Breast epithelium (tissue), 4 donors: ENCODE measurements at regions not wholly inside any gene's neighbourhood (a gene's known extent, or its start where the extent isn't known, plus 50 kb on each side); places are given as distances from the start of the nearest gene placed in this dataset.
"Not testable (repeated sequence)": the region's sequence is repeated elsewhere in the genome, so short reads cannot be mapped to it uniquely, and the experiment has no call there.

ENCODE experiments used
- DNase-seq, 2 donors: peaks; one replicate each; pipeline ENCODE4 v3.0.0-alpha.2; 2019; ENCODE audit warnings: low spot score in 2 of 2
- H3K27ac ChIP-seq, 2 donors: fragments of 200-600 bp; sonication (generic) in 1 of 2; one replicate each; pipeline ENCODE4 v1.5.1; 2016 to 2019; ENCODE audit warnings: mild to moderate bottlenecking in 1 of 2
- H3K27me3 ChIP-seq, 2 donors: fragments of 200-600 bp; sonication (generic) in 1 of 2; one replicate each; pipeline versions ENCODE4 v1.5.1 to v1.6.0; 2017 to 2019; ENCODE audit warnings: control low read depth in 1 of 2, mild to moderate bottlenecking in 1 of 2
- H3K36me3 ChIP-seq: fragments of 200-600 bp; one replicate; pipeline ENCODE4 v1.5.1; 2019
- H3K4me1 ChIP-seq, 2 donors: fragments of 200-600 bp; sonication (generic); one replicate each; pipeline ENCODE4 v1.5.1; 2016 to 2019; ENCODE audit warnings: control low read depth in 1 of 2
- H3K4me3 ChIP-seq, 3 donors: fragments of 200-600 bp; sonication (generic); 1 replicate in 2 of 3; 2 replicates in 1 of 3; pipeline ENCODE4 v1.5.1; 2016 to 2019; ENCODE audit warnings: mild to moderate bottlenecking in 3 of 3, moderate library complexity in 2 of 3
- H3K9me3 ChIP-seq, 2 donors: fragments of 200-600 bp; sonication (generic) in 1 of 2; one replicate each; pipeline ENCODE4 v1.5.1; 2016 to 2019; ENCODE audit warnings: control low read depth in 1 of 2
- POLR2A ChIP-seq: fragments of 450-650 bp; IDR thresholded peaks from one replicate; pipeline ENCODE4 v1.6.1; 2016; ENCODE audit warnings: antibody characterized with exemption, mild to moderate bottlenecking, moderate library complexity
- POLR2AphosphoS5 ChIP-seq, 3 donors: sonication (generic); formaldehyde crosslinking; IDR thresholded peaks; one replicate each; pipeline ENCODE4 v1.6.1; 2017; ENCODE audit warnings: antibody characterized with exemption in 3 of 3
- intact Hi-C: fragments of 100-400 bp; cut with DNase I; formaldehyde crosslinking; loops from one replicate; pipeline ENCODE4 v1.15.1; 2023; ENCODE audit warnings: low total_unique reads
- TF ChIP-seq, protein P1 (sequence below), 3 donors: fragments of 450-650 bp; IDR thresholded peaks; one replicate each; pipeline ENCODE4 v1.5.1; 2016 to 2017; ENCODE audit warnings: antibody characterized with exemption in 3 of 3, mild to moderate bottlenecking in 3 of 3, moderate library complexity in 3 of 3

DNA sequence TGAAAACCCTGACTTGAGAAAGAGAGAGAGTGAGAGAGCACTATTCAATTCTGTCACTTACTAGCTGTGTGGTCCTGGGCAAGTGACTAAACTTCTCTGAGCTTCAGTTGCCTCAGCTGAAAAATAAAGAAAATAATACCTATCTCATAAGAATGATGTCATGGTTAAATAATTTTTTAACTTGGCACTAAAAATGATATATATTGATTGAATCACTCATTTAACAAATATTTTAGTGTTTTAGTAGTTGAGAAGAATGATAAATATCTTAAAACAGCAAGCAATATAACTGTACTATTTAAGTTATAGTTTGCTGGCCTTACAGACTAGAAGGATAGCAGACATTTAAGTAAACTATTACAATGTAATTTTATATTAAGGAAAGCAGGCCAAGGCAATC lies 764.2 kb downstream of the DIAPH3 start:
- H3K4me3 ChIP-seq: no peak overlapping the region
- TF ChIP-seq POLR2AphosphoS5 (IDR thresholded peaks at IDR 0.05): no peak
- TF ChIP-seq POLR2A: no peak
- TF ChIP-seq, protein P1, sequence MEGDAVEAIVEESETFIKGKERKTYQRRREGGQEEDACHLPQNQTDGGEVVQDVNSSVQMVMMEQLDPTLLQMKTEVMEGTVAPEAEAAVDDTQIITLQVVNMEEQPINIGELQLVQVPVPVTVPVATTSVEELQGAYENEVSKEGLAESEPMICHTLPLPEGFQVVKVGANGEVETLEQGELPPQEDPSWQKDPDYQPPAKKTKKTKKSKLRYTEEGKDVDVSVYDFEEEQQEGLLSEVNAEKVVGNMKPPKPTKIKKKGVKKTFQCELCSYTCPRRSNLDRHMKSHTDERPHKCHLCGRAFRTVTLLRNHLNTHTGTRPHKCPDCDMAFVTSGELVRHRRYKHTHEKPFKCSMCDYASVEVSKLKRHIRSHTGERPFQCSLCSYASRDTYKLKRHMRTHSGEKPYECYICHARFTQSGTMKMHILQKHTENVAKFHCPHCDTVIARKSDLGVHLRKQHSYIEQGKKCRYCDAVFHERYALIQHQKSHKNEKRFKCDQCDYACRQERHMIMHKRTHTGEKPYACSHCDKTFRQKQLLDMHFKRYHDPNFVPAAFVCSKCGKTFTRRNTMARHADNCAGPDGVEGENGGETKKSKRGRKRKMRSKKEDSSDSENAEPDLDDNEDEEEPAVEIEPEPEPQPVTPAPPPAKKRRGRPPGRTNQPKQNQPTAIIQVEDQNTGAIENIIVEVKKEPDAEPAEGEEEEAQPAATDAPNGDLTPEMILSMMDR (IDR thresholded peaks at IDR 0.05): no peak
- no peak overlapping the region for H3K27ac ChIP-seq
- no peaks in the 10 kb centered on the region for H3K4me1 ChIP-seq
- intact Hi-C loops: no loop called here
- no peaks in the 10 kb centered on the region for H3K9me3 ChIP-seq
- H3K36me3 ChIP-seq: no peaks in the 10 kb centered on the region
- H3K27me3 ChIP-seq: no peaks in the 10 kb centered on the region
- no peak for DNase-seq

- intact Hi-C loops: no loop called here
- H3K27me3 ChIP-seq: no peaks in the 10 kb centered on the region
- H3K4me3 ChIP-seq: no peak overlapping the region
- H3K27ac ChIP-seq: no peak overlapping the region
- no peak for DNase-seq
- H3K36me3 ChIP-seq: no peaks in the 10 kb centered on the region
- H3K9me3 ChIP-seq: no peaks in the 10 kb centered on the region
- no peaks in the 10 kb centered on the region for H3K4me1 ChIP-seq
- TF ChIP-seq POLR2A (no peak), POLR2AphosphoS5 (IDR thresholded peaks at IDR 0.05) (no peak)
- TF ChIP-seq, protein P1 (IDR thresholded peaks at IDR 0.05): no peak
These were observed 759.4 kb downstream of the DIAPH3 start for GRCh38 chr13:59404331-59404730.

DNA sequence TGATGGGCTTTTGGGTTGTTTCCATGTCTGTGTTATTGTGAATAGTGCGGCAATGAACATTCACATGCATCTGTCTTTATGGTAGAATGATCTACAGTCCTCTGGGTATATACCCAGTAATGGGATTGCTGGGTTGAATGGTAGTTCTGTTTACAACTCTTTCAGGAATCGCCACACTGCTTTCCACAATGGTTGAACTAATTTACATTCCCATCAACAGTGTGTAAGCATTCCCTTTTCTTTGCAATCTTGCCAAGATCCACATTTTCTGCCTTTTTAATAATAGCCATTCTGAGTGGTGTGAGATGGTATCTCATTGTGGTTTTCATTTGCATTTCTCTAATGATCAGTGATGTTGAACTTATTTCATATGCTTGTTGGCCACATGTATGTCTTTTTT lies 756.5 kb downstream of the DIAPH3 start:
- H3K4me1 ChIP-seq, intact Hi-C loops, H3K27me3 ChIP-seq, H3K36me3 ChIP-seq, H3K4me3 ChIP-seq, H3K27ac ChIP-seq, H3K9me3 ChIP-seq, DNase-seq: not testable (repeated sequence)

DNA sequence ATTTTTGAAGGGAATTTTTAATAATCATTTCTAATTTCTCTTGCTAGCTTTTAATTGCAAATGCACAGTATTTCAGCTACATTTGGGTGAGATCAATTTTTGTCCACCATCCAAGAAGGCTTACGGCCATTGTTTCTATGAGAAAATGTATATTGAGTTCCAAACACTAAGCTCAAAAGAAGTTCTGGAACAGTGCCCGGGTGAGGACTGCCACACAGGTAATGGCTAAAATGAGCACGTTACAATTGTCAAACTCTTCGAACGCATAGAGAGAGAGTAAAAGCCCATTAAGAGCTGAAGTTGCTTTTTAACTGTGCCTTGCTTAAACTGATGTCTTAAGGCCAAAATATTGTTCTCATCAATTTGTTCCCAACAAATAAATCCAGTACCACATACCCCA lies 755.0 kb downstream of the DIAPH3 start:
- no peak for DNase-seq
- Histone ChIP-seq H3K27ac (no peak overlapping the region), H3K36me3 (no peaks in the 10 kb centered on the region), H3K27me3 (no peaks in the 10 kb centered on the region), H3K4me3 (no peak overlapping the region), H3K9me3 (no peaks in the 10 kb centered on the region), H3K4me1 (no peaks in the 10 kb centered on the region)
- intact Hi-C loops: no loop called here
- TF ChIP-seq POLR2A: no peak
- TF ChIP-seq POLR2AphosphoS5 (IDR thresholded peaks at IDR 0.05): no peak
- TF ChIP-seq, protein P1 (IDR thresholded peaks at IDR 0.05): no peak

- Histone ChIP-seq H3K4me1 (no peaks in the 10 kb centered on the region), H3K27ac (no peak overlapping the region), H3K36me3 (no peaks in the 10 kb centered on the region), H3K27me3 (no peaks in the 10 kb centered on the region), H3K9me3 (no peaks in the 10 kb centered on the region), H3K4me3 (no peak overlapping the region)
- peak in 1 of 2 donors; percentile 18 for DNase-seq
- intact Hi-C loops: no loop called here
- TF ChIP-seq, protein P1 (IDR thresholded peaks at IDR 0.05): no peak
- TF ChIP-seq POLR2AphosphoS5 (IDR thresholded peaks at IDR 0.05): no peak
- no peak for TF ChIP-seq POLR2A
These were observed 754.5 kb downstream of the DIAPH3 start for GRCh38 chr13:59409211-59409610.

DNA sequence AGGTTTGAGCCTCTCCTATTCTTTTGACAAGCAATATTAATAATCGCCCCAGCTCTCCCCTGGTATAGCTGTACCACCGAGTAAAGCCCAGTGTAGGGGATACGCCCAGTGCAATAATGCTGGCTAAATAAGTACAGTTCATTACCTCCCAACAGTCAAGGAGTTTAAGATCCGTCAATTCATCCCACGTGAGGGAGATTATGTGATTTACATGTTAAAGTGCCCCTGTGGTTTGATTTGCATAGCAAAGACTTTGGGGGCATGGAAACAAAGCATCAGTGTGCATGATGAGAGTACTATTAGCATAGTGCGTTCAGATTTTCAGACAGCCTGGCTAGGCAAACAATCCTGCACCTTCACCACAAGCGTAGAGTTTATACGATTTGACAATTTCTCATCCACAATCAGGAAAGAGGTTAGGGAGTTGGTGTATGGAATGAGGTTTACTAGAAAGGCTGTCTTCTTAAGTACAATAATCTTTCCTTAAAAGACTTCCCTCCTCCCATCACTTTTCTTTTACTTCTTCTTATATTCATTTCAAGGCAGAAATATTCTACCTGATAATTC lies 754.0 kb downstream of the DIAPH3 start:
- H3K27me3 ChIP-seq: no peaks in the 10 kb centered on the region
- TF ChIP-seq POLR2AphosphoS5 (IDR thresholded peaks at IDR 0.05): no peak
- TF ChIP-seq POLR2A: no peak
- TF ChIP-seq, protein P1 (IDR thresholded peaks at IDR 0.05): no peak
- H3K4me3 ChIP-seq: no peak overlapping the region
- no peaks in the 10 kb centered on the region for H3K4me1 ChIP-seq
- no peaks in the 10 kb centered on the region for H3K36me3 ChIP-seq
- intact Hi-C loops: no loop called here
- no peak for DNase-seq
- no peak overlapping the region for H3K27ac ChIP-seq
- no peaks in the 10 kb centered on the region for H3K9me3 ChIP-seq
